GM21619 (cell line): ENCODE measurements at regions not wholly inside any gene's neighbourhood (a gene's known extent, or its start where the extent isn't known, plus 50 kb on each side); places are given as distances from the start of the nearest gene placed in this dataset.
"Not testable (repeated sequence)": the region's sequence is repeated elsewhere in the genome, so short reads cannot be mapped to it uniquely, and the experiment has no call there.

ENCODE experiments used
- ATAC-seq: cut with Tn5 transposase; IDR thresholded peaks from one replicate; pipeline ENCODE4 v1.9.1; 2021; ENCODE audit not compliant: unreplicated experiment

- not testable (repeated sequence) for ATAC-seq
Observed at GRCh38 chr1:145191272-145191675, 50.7 kb downstream of the PPIAL4D start.

DNA sequence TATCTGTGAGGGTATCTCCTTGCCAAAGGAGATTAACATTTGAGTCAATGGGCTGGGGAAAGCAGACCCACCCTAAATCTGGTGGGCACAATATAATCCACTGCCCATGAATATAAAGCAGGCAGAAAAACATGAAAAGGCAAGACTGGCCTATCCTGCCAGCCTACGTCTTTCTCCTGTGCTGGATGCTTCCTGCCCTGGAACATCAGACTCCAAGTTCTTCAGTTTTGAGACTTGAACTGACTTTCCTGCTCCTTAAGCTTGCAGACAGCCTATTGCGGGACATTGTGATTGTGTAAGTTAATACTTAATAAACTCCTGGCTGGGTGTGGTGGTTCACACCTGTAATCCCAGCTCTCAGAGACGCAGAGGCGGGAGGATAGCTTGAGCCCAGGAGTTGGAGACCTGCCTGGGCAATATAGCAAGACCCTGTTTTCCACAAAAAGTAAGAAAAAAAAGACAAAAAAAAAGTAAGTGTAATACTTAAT, 52.4 kb downstream of the PPIAL4D start:
- not testable (repeated sequence) for ATAC-seq

- not testable (repeated sequence) for ATAC-seq
Observed at GRCh38 chr1:145188869-145189542, 53.0 kb downstream of the PPIAL4D start.

- peak; percentile 53 for ATAC-seq
Observed at GRCh38 chr1:145182606-145183413, 59.2 kb downstream of the PPIAL4D start.

- ATAC-seq, result not testable (repeated sequence)
Observed at GRCh38 chr1:145176285-145176925, 65.6 kb downstream of the PPIAL4D start.

DNA sequence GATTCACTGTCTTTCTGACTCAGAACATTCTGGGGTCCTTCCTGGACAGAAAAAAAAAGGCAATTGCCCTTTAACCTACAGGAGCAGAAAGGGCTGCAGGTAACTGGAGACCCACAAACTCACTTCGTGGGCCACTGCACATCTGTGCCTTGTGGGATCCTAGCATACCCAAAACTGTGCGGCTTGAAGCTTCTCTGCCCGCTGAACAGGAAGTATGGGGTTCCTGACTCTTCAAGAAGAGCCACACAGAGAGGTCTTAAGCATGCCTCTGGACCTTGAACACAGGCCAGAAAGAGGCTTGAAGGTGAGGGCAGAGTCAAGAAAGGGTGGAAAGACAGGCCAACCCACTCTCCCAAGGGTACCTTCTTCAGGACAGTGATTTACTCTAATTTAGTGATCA, 67.6 kb downstream of the PPIAL4D start:
- ATAC-seq, result not testable (repeated sequence)

- ATAC-seq, result not testable (repeated sequence)
Observed at GRCh38 chr1:145168220-145168848, 72.6 kb downstream of the FAM72D start.

DNA sequence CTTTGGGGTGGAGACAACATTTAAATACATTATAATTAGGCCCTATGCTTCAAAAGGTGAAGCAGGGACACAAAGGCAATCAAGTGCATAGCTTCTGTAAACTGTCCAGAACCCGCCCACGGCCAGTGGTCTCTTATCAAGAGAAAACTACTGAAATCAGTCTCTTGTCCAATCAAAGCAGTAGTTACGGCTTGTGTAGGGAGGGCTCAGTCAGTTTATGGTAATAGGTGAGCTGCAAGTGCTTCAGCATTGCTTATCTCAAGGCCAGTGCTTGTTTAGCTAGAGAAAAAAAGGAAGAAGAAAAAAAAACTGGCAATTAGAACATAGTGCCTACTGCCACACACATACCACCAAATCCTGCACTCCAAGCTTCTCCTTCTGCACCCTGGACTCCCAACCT, 68.6 kb downstream of the FAM72D start:
- ATAC-seq, result not testable (repeated sequence)
